HL-60 (cell line): ENCODE measurements at regions not wholly inside any gene's neighbourhood (a gene's known extent, or its start where the extent isn't known, plus 50 kb on each side); places are given as distances from the start of the nearest gene placed in this dataset.

Experiments used
- DNase-seq, 2 experiments: peaks; one replicate each; pipeline ENCODE4 v3.0.0-alpha.2; 2010 to 2020; ENCODE audit warnings: low read depth in 1 of 2, low spot score in 1 of 2
- H3K27ac ChIP-seq: fragments of 250-450 bp; sonication (Bioruptor Pico); replicated peaks from 2 replicates; pipeline ENCODE4 v1.5.1; 2020; ENCODE audit warnings: mild to moderate bottlenecking, moderate library complexity
- H3K27me3 ChIP-seq: fragments of 250-450 bp; sonication (Bioruptor Pico); 2 replicates; pipeline ENCODE4 v1.5.1; 2021; ENCODE audit warnings: mild to moderate bottlenecking, moderate library complexity; ENCODE audit not compliant: insufficient read depth, poor library complexity, severe bottlenecking
- H3K4me3 ChIP-seq: replicated peaks from 2 replicates; pipeline ENCODE4 v1.5.1; 2011; ENCODE audit warnings: mild to moderate bottlenecking, control low read depth, low read length; ENCODE audit not compliant: insufficient read depth
- GABPA ChIP-seq: IDR thresholded peaks from 2 replicates; pipeline ENCODE4 v1.6.1; 2012; ENCODE audit warnings: low read depth
- POLR2AphosphoS5 ChIP-seq: IDR thresholded peaks from 2 replicates; pipeline ENCODE4 v1.6.1; 2012; ENCODE audit warnings: low read depth
- SPI1 ChIP-seq: IDR thresholded peaks from 2 replicates; pipeline ENCODE4 v1.6.1; 2012; ENCODE audit warnings: low read depth, mild to moderate bottlenecking, borderline replicate concordance
- TF ChIP-seq, protein P1 (sequence below): IDR thresholded peaks from 2 replicates; pipeline ENCODE4 v1.6.1; 2012; ENCODE audit warnings: low read depth; ENCODE audit not compliant: insufficient replicate concordance
- TF ChIP-seq, protein P2 (sequence below): IDR thresholded peaks from one replicate; pipeline ENCODE4 v1.5.1; 2011; ENCODE audit warnings: low read length, control low read depth, inconsistent platforms; ENCODE audit not compliant: insufficient read depth

- TF ChIP-seq POLR2AphosphoS5 = no peak
- TF ChIP-seq, protein P1, sequence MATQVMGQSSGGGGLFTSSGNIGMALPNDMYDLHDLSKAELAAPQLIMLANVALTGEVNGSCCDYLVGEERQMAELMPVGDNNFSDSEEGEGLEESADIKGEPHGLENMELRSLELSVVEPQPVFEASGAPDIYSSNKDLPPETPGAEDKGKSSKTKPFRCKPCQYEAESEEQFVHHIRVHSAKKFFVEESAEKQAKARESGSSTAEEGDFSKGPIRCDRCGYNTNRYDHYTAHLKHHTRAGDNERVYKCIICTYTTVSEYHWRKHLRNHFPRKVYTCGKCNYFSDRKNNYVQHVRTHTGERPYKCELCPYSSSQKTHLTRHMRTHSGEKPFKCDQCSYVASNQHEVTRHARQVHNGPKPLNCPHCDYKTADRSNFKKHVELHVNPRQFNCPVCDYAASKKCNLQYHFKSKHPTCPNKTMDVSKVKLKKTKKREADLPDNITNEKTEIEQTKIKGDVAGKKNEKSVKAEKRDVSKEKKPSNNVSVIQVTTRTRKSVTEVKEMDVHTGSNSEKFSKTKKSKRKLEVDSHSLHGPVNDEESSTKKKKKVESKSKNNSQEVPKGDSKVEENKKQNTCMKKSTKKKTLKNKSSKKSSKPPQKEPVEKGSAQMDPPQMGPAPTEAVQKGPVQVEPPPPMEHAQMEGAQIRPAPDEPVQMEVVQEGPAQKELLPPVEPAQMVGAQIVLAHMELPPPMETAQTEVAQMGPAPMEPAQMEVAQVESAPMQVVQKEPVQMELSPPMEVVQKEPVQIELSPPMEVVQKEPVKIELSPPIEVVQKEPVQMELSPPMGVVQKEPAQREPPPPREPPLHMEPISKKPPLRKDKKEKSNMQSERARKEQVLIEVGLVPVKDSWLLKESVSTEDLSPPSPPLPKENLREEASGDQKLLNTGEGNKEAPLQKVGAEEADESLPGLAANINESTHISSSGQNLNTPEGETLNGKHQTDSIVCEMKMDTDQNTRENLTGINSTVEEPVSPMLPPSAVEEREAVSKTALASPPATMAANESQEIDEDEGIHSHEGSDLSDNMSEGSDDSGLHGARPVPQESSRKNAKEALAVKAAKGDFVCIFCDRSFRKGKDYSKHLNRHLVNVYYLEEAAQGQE = no peak
- TF ChIP-seq GABPA = no peak
- TF ChIP-seq, protein P2, sequence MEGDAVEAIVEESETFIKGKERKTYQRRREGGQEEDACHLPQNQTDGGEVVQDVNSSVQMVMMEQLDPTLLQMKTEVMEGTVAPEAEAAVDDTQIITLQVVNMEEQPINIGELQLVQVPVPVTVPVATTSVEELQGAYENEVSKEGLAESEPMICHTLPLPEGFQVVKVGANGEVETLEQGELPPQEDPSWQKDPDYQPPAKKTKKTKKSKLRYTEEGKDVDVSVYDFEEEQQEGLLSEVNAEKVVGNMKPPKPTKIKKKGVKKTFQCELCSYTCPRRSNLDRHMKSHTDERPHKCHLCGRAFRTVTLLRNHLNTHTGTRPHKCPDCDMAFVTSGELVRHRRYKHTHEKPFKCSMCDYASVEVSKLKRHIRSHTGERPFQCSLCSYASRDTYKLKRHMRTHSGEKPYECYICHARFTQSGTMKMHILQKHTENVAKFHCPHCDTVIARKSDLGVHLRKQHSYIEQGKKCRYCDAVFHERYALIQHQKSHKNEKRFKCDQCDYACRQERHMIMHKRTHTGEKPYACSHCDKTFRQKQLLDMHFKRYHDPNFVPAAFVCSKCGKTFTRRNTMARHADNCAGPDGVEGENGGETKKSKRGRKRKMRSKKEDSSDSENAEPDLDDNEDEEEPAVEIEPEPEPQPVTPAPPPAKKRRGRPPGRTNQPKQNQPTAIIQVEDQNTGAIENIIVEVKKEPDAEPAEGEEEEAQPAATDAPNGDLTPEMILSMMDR = no peak
- no peak for TF ChIP-seq SPI1
These were observed 472.8 kb upstream of the MKI67 start for GRCh38 chr10:128599030-128599429.

GRCh38 chr10:128599538-128599937 lies 473.3 kb upstream of the MKI67 start:
- Histone ChIP-seq H3K27me3 (peaks cover 2% of the 10 kb centered on the region), H3K4me3 (no peak overlapping the region), H3K27ac (no peak overlapping the region)
- TF ChIP-seq GABPA = no peak
- TF ChIP-seq POLR2AphosphoS5 = no peak
- TF ChIP-seq, protein P2 = no peak
- TF ChIP-seq, protein P1 = no peak
- no peak for TF ChIP-seq SPI1
- DNase-seq = no peak

More at GRCh38 chr10:128599030-128599429, 472.8 kb upstream of the MKI67 start:
- Histone ChIP-seq H3K4me3 (no peak overlapping the region), H3K27ac (no peak overlapping the region), H3K27me3 (peaks cover 2% of the 10 kb centered on the region)
- DNase-seq = no peak

GRCh38 chr10:128602183-128602582 lies 476.0 kb upstream of the MKI67 start:
- Histone ChIP-seq H3K4me3 (no peak overlapping the region), H3K27ac (no peak overlapping the region), H3K27me3 (peaks cover 2% of the 10 kb centered on the region)
- no peak for TF ChIP-seq POLR2AphosphoS5
- TF ChIP-seq SPI1 = no peak
- TF ChIP-seq, protein P2 = no peak
- no peak for TF ChIP-seq GABPA
- TF ChIP-seq, protein P1 = no peak
- DNase-seq = no peak
